ENCODE measurements at regions not wholly inside any gene's neighbourhood (a gene's known extent, or its start where the extent isn't known, plus 50 kb on each side); places are given as distances from the start of the nearest gene placed in this dataset.

GRCh38 chr5:158170534-158170933, 311.6 kb upstream of the CLINT1 start:
- Histone ChIP-seq H3K4me2 (ENCODE audit: control insufficient read depth, extremely low read depth, insufficient read depth, low read depth, low read length) (no peak overlapping the region), H4K20me1 (ENCODE audit: control insufficient read depth, extremely low read depth, insufficient read depth, low read length) (no peaks in the 10 kb centered on the region), H3K27me3 (ENCODE audit: control insufficient read depth, extremely low read depth, insufficient read depth, low read length) (no peaks in the 10 kb centered on the region), H3K4me1 (ENCODE audit: control insufficient read depth, extremely low read depth, insufficient read depth, low read length) (no peaks in the 10 kb centered on the region), H3K79me2 (ENCODE audit: control insufficient read depth, insufficient read depth, low read length) (no peaks in the 10 kb centered on the region), H2AFZ (ENCODE audit: control insufficient read depth, low read length) (no peak overlapping the region), H3K27ac (ENCODE audit: control insufficient read depth, insufficient read depth, low read length) (no peak overlapping the region), H3K9me3 (ENCODE audit: control insufficient read depth, low read depth, low read length) (no peaks in the 10 kb centered on the region), H3K4me3 (ENCODE audit: control insufficient read depth in 2 of 3, extremely low read depth in 1 of 3, insufficient read depth in 2 of 3, low read depth in 1 of 3, low read length in 3 of 3) (no peak overlapping the region), H3K36me3 (ENCODE audit: control insufficient read depth in 2 of 2, extremely low read depth in 1 of 2, insufficient read depth in 2 of 2, low read length in 2 of 2) (no peaks in the 10 kb centered on the region), H3K9ac (ENCODE audit: control insufficient read depth, extremely low read depth, insufficient read depth, low read length) (no peak overlapping the region), H3K9me1 (ENCODE audit: control insufficient read depth, extremely low read depth, insufficient read depth, low read length) (no peaks in the 10 kb centered on the region)
- TF ChIP-seq EZH2 (IDR thresholded peaks at IDR 0.05; ENCODE audit: low read length) (no peak), CTCF (optimal IDR thresholded peaks at IDR 0.05 in 1 of 3, IDR thresholded peaks at IDR 0.05 in 1 of 3, conservative IDR thresholded peaks at IDR 0.05 in 1 of 3; ENCODE audit: extremely low read depth in 1 of 3, insufficient read depth in 2 of 3, low read length in 3 of 3) (no peak)
- FAIRE-seq (no peak), DNase-seq (ENCODE audit: low read depth, low spot score) (no peak)
- dilution Hi-C loops (cut with MboI; ENCODE audit: extremely low pct_ligation_motif_present, low sequenced_read_pairs) = no loop called here

GRCh38 chr5:158170060-158170459, 311.1 kb upstream of the CLINT1 start:
- H3K36me3 ChIP-seq (ENCODE audit: control insufficient read depth in 2 of 2, extremely low read depth in 1 of 2, insufficient read depth in 2 of 2, low read length in 2 of 2) = no peaks in the 10 kb centered on the region
- dilution Hi-C loops (cut with MboI; ENCODE audit: extremely low pct_ligation_motif_present, low sequenced_read_pairs) = no loop called here

More at GRCh38 chr5:158170060-158170459, 311.1 kb upstream of the CLINT1 start:
- Histone ChIP-seq H3K9ac (ENCODE audit: control insufficient read depth, extremely low read depth, insufficient read depth, low read length) (no peak overlapping the region), H3K9me3 (ENCODE audit: control insufficient read depth, low read depth, low read length) (no peaks in the 10 kb centered on the region), H3K4me1 (ENCODE audit: control insufficient read depth, extremely low read depth, insufficient read depth, low read length) (no peaks in the 10 kb centered on the region), H3K27ac (ENCODE audit: control insufficient read depth, insufficient read depth, low read length) (no peak overlapping the region), H3K27me3 (ENCODE audit: control insufficient read depth, extremely low read depth, insufficient read depth, low read length) (no peaks in the 10 kb centered on the region), H2AFZ (ENCODE audit: control insufficient read depth, low read length) (no peak overlapping the region), H4K20me1 (ENCODE audit: control insufficient read depth, extremely low read depth, insufficient read depth, low read length) (no peaks in the 10 kb centered on the region), H3K9me1 (ENCODE audit: control insufficient read depth, extremely low read depth, insufficient read depth, low read length) (no peaks in the 10 kb centered on the region), H3K4me2 (ENCODE audit: control insufficient read depth, extremely low read depth, insufficient read depth, low read depth, low read length) (no peak overlapping the region), H3K79me2 (ENCODE audit: control insufficient read depth, insufficient read depth, low read length) (no peaks in the 10 kb centered on the region), H3K4me3 (ENCODE audit: control insufficient read depth in 2 of 3, extremely low read depth in 1 of 3, insufficient read depth in 2 of 3, low read depth in 1 of 3, low read length in 3 of 3) (no peak overlapping the region)
- TF ChIP-seq CTCF (optimal IDR thresholded peaks at IDR 0.05 in 1 of 3, IDR thresholded peaks at IDR 0.05 in 1 of 3, conservative IDR thresholded peaks at IDR 0.05 in 1 of 3; ENCODE audit: extremely low read depth in 1 of 3, insufficient read depth in 2 of 3, low read length in 3 of 3) (no peak), EZH2 (IDR thresholded peaks at IDR 0.05; ENCODE audit: low read length) (no peak)
- FAIRE-seq = no peak
- no peak for DNase-seq (ENCODE audit: low read depth, low spot score)

All from keratinocyte (primary cell).